OCI-LY3 (cell line): ENCODE measurements at regions not wholly inside any gene's neighbourhood (a gene's known extent, or its start where the extent isn't known, plus 50 kb on each side); places are given as distances from the start of the nearest gene placed in this dataset.

Experiments used
- CTCF ChIP-seq: fragments of 200-600, 300-600 bp; sonication (generic); IDR thresholded peaks from 2 replicates; pipeline ENCODE4 v1.5.1; 2014; ENCODE audit warnings: antibody characterized with exemption, low read length, low read depth
- EZH2phosphoT487 ChIP-seq: fragments of 200-600 bp; shearing (Covaris generic); IDR thresholded peaks from 2 replicates; pipeline ENCODE4 v1.6.1; 2018; ENCODE audit warnings: antibody characterized with exemption, mixed run types, low read depth

- TF ChIP-seq CTCF (no peak), EZH2phosphoT487 (no peak)
Observed at GRCh38 chr13:47718556-47718955, 282.5 kb downstream of the SUCLA2 start.
